WTC11 (cell line): ENCODE measurements at regions not wholly inside any gene's neighbourhood (a gene's known extent, or its start where the extent isn't known, plus 50 kb on each side); places are given as distances from the start of the nearest gene placed in this dataset.

Experiments used
- ATAC-seq: fragments of 200-7000 bp; cut with Tn5 transposase; 2 replicates; pipeline ENCODE4 v1.10.0; 2021; ENCODE audit warnings: mild to moderate bottlenecking, moderate library complexity
- CTCF ChIA-PET: fragments of 300-600 bp; sonication (Branson Sonifier 250); formaldehyde crosslinking; loops from one replicate; lab custom pipeline; 2021; ENCODE audit warnings: antibody characterized with exemption; lab: Charles Lee
- POLR2A ChIA-PET: fragments of 350-600 bp; sonication (Branson Sonifier 250); formaldehyde crosslinking; loops from one replicate; lab custom pipeline; 2021; ENCODE audit warnings: antibody characterized with exemption; lab: Charles Lee
- DNase-seq: peaks from one replicate; pipeline ENCODE4 v3.0.0; 2021; ENCODE audit warnings: low spot score
- H3K27ac Mint-ChIP-seq: 2 replicates; pipeline ENCODE4 v1.8.0; 2021; ENCODE audit warnings: mixed read lengths
- H3K27me3 Mint-ChIP-seq: 2 replicates; pipeline ENCODE4 v1.8.0; 2021; ENCODE audit warnings: low read depth, mild to moderate bottlenecking, moderate library complexity, mixed read lengths
- H3K36me3 Mint-ChIP-seq: 2 replicates; pipeline ENCODE4 v1.8.0; 2021; ENCODE audit warnings: mixed read lengths
- H3K4me1 Mint-ChIP-seq: 2 replicates; pipeline ENCODE4 v1.8.0; 2022; ENCODE audit warnings: mixed read lengths
- H3K4me3 Mint-ChIP-seq: 2 replicates; pipeline ENCODE4 v1.8.0; 2021; ENCODE audit warnings: mild to moderate bottlenecking, moderate library complexity, mixed read lengths
- H3K9me3 Mint-ChIP-seq: 2 replicates; pipeline ENCODE4 v1.8.0; 2021; ENCODE audit warnings: mixed read lengths
- CBFB ChIP-seq: sonication (generic); formaldehyde crosslinking; IDR thresholded peaks from 2 replicates; pipeline ENCODE4 v1.8.1; 2022; ENCODE audit warnings: mild to moderate bottlenecking, low read depth, missing genetic modification reagents
- CTCF ChIP-seq: fragments of 200-600 bp; IDR thresholded peaks from 2 replicates; pipeline ENCODE4 v1.8.0; 2022; ENCODE audit warnings: antibody characterized with exemption
- E2F1 ChIP-seq: sonication (generic); formaldehyde crosslinking; IDR thresholded peaks from 2 replicates; pipeline ENCODE4 v1.8.0; 2022; ENCODE audit warnings: mild to moderate bottlenecking, missing genetic modification reagents
- E2F4 ChIP-seq: sonication (generic); formaldehyde crosslinking; IDR thresholded peaks from 2 replicates; pipeline ENCODE4 v1.8.1; 2022; ENCODE audit warnings: low read depth, mild to moderate bottlenecking, moderate library complexity, missing genetic modification reagents, borderline replicate concordance
- ETV6 ChIP-seq: sonication (generic); formaldehyde crosslinking; IDR thresholded peaks from 2 replicates; pipeline ENCODE4 v1.8.1; 2022; ENCODE audit warnings: mild to moderate bottlenecking, missing genetic modification reagents
- FOXJ3 ChIP-seq: sonication (generic); formaldehyde crosslinking; IDR thresholded peaks from 2 replicates; pipeline ENCODE4 v1.9.0; 2021; ENCODE audit warnings: missing genetic modification reagents, mild to moderate bottlenecking, borderline replicate concordance
- GTF2I ChIP-seq: fragments of 250-450 bp; sonication (Bioruptor Pico); conservative IDR thresholded peaks from 2 replicates; pipeline ENCODE4 v1.4.0; 2021; ENCODE audit warnings: mild to moderate bottlenecking
- IRF2 ChIP-seq: sonication (generic); formaldehyde crosslinking; IDR thresholded peaks from 2 replicates; pipeline ENCODE4 v1.8.0; 2022; ENCODE audit warnings: low read depth, missing genetic modification reagents, borderline replicate concordance
- KAT7 ChIP-seq: sonication (generic); formaldehyde crosslinking; IDR thresholded peaks from 2 replicates; pipeline ENCODE4 v1.8.1; 2023; ENCODE audit warnings: missing genetic modification reagents, mild to moderate bottlenecking, borderline replicate concordance
- MXD4 ChIP-seq: fragments of 250-450 bp; sonication (Bioruptor Pico); IDR thresholded peaks from 2 replicates; pipeline ENCODE4 v1.8.0; 2021; ENCODE audit warnings: mild to moderate bottlenecking, moderate library complexity, borderline replicate concordance
- MYBL2 ChIP-seq: sonication (generic); formaldehyde crosslinking; IDR thresholded peaks from 2 replicates; pipeline ENCODE4 v1.8.1; 2023; ENCODE audit warnings: mild to moderate bottlenecking, moderate library complexity, missing genetic modification reagents
- NFATC4 ChIP-seq: fragments of 250-450 bp; sonication (Bioruptor Pico); IDR thresholded peaks from 2 replicates; pipeline ENCODE4 v1.9.0; 2021; ENCODE audit warnings: mild to moderate bottlenecking
- NR1H2 ChIP-seq: sonication (generic); formaldehyde crosslinking; IDR thresholded peaks from 2 replicates; pipeline ENCODE4 v1.9.0; 2021; ENCODE audit warnings: mild to moderate bottlenecking, moderate library complexity, missing genetic modification reagents
- NR3C1 ChIP-seq: sonication (generic); formaldehyde crosslinking; conservative IDR thresholded peaks from 2 replicates; pipeline ENCODE4 v1.8.1; 2023; ENCODE audit warnings: low read depth, mild to moderate bottlenecking, missing genetic modification reagents
- OVOL2 ChIP-seq: fragments of 250-450 bp; sonication (Bioruptor Pico); IDR thresholded peaks from 2 replicates; pipeline ENCODE4 v1.9.0; 2021; ENCODE audit warnings: mild to moderate bottlenecking, borderline replicate concordance
- PREB ChIP-seq: sonication (generic); formaldehyde crosslinking; IDR thresholded peaks from 2 replicates; pipeline ENCODE4 v1.8.1; 2022; ENCODE audit warnings: mild to moderate bottlenecking, missing genetic modification reagents, moderate library complexity, borderline replicate concordance
- STAT6 ChIP-seq: sonication (generic); formaldehyde crosslinking; conservative IDR thresholded peaks from 2 replicates; pipeline ENCODE4 v1.8.1; 2023; ENCODE audit warnings: mild to moderate bottlenecking, low read depth, missing genetic modification reagents, moderate library complexity
- TEAD4 ChIP-seq: sonication (generic); formaldehyde crosslinking; IDR thresholded peaks from 2 replicates; pipeline ENCODE4 v1.8.0; 2022; ENCODE audit warnings: mild to moderate bottlenecking, missing genetic modification reagents
- ZMAT4 ChIP-seq: fragments of 250-450 bp; sonication (Bioruptor Pico); IDR thresholded peaks from 2 replicates; pipeline ENCODE4 v1.9.0; 2021; ENCODE audit warnings: mild to moderate bottlenecking
- ZNF121 ChIP-seq: sonication (generic); formaldehyde crosslinking; IDR thresholded peaks from 2 replicates; pipeline ENCODE4 v1.8.0; 2023; ENCODE audit warnings: missing genetic modification reagents
- ZNF219 ChIP-seq: sonication (generic); formaldehyde crosslinking; IDR thresholded peaks from 2 replicates; pipeline ENCODE4 v1.8.0; 2023; ENCODE audit warnings: missing genetic modification reagents, mild to moderate bottlenecking, borderline replicate concordance
- ZNF263 ChIP-seq: sonication (generic); formaldehyde crosslinking; IDR thresholded peaks from 2 replicates; pipeline ENCODE4 v1.8.1; 2022; ENCODE audit warnings: low read depth, mild to moderate bottlenecking, moderate library complexity, missing genetic modification reagents
- ZNF281 ChIP-seq: sonication (generic); formaldehyde crosslinking; IDR thresholded peaks from 2 replicates; pipeline ENCODE4 v1.8.0; 2023; ENCODE audit warnings: mild to moderate bottlenecking, missing genetic modification reagents
- ZNF512 ChIP-seq: sonication (generic); formaldehyde crosslinking; IDR thresholded peaks from 2 replicates; pipeline ENCODE4 v1.8.1; 2022; ENCODE audit warnings: missing genetic modification reagents, borderline replicate concordance

GRCh38 chr12:28780096-28780495 lies 369.0 kb upstream of the FAR2 start:
- Mint-ChIP-seq H3K36me3 (no peaks in the 10 kb centered on the region), H3K4me1 (peaks cover 12% of the 10 kb centered on the region), H3K4me3 (no peak overlapping the region), H3K9me3 (peaks cover 5% of the 10 kb centered on the region; the same call in 1 of the 2 replicates), H3K27me3 (no peaks in the 10 kb centered on the region), H3K27ac (0 out of 2 replicates have a peak overlapping the region, but pooled peaks have one; percentile 4)
- no peak for DNase-seq
- ChIA-PET POLR2A (no interaction called here), CTCF (no interaction called here)
- no peak for ATAC-seq
- TF ChIP-seq KAT7 (CRISPR knock-in tag) (no peak), E2F1 (CRISPR knock-in tag) (no peak), ZNF512 (CRISPR knock-in tag) (no peak), OVOL2 (CRISPR knock-in tag) (no peak), ZNF121 (CRISPR knock-in tag) (no peak), CTCF (no peak), GTF2I (CRISPR knock-in tag) (no peak), NFATC4 (no peak), ETV6 (CRISPR knock-in tag) (no peak), IRF2 (CRISPR knock-in tag) (no peak), CBFB (no peak), MYBL2 (CRISPR knock-in tag) (no peak), ZNF281 (CRISPR knock-in tag) (no peak), MXD4 (CRISPR knock-in tag) (no peak), FOXJ3 (CRISPR knock-in tag) (no peak), NR3C1 (CRISPR knock-in tag) (no peak), ZNF219 (CRISPR knock-in tag) (no peak), ZNF263 (CRISPR knock-in tag) (no peak)
- TF ChIP-seq, all 79 proteins: peak for 0

GRCh38 chr12:28780960-28781359 lies 368.1 kb upstream of the FAR2 start:
- H3K36me3 Mint-ChIP-seq = no peaks in the 10 kb centered on the region
- CTCF ChIA-PET = no interaction called here
- TF ChIP-seq STAT6 (CRISPR knock-in tag) = no peak
- TF ChIP-seq FOXJ3 (CRISPR knock-in tag) = no peak
- no peak for TF ChIP-seq PREB (CRISPR knock-in tag)
- TF ChIP-seq E2F4 (CRISPR knock-in tag) = no peak
- no peak for TF ChIP-seq TEAD4 (CRISPR knock-in tag)
- no peak for TF ChIP-seq NR1H2 (CRISPR knock-in tag)
- no peak for TF ChIP-seq ZMAT4 (CRISPR knock-in tag)

More at GRCh38 chr12:28780960-28781359, 368.1 kb upstream of the FAR2 start:
- H3K4me3 Mint-ChIP-seq = no peak overlapping the region
- no peak overlapping the region for H3K27ac Mint-ChIP-seq
- POLR2A ChIA-PET = interaction anchor here (0.7 kb wide), 1 partner anchor 24 kb away, joined by 3 read pairs; no protein-coding TSS in a partner anchor
- peaks cover 9% of the 10 kb centered on the region for H3K4me1 Mint-ChIP-seq
- no peaks in the 10 kb centered on the region for H3K27me3 Mint-ChIP-seq
- ATAC-seq = no peak
- H3K9me3 Mint-ChIP-seq = no peaks in the 10 kb centered on the region
- no peak for DNase-seq
